ENCODE measurements at regions not wholly inside any gene's neighbourhood (a gene's known extent, or its start where the extent isn't known, plus 50 kb on each side); places are given as distances from the start of the nearest gene placed in this dataset.
"Not testable (repeated sequence)": the region's sequence is repeated elsewhere in the genome, so short reads cannot be mapped to it uniquely, and the experiment has no call there.

DNA sequence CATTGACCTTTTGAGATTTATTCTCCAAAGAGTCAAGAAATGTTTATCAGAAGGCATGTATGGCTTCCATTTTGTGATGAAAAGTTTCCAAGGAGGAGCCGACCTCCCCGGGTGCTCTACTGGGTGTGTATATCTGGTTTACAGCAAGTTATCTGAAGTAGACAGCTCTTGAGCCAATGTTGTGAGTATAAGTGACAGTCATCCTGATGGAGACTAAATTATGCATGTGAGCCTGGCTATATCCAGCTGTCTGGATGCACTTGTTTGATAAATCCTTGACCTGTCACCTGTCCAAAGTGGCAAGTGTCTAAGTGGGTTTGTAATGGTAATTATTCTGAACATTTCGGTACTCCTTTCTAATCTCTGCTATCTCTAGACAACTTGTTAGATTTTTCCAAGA, 142.2 kb downstream of the NR2F2 start:
- no peak for DNase-seq

GRCh38 chr15:96473556-96473955, 143.1 kb downstream of the NR2F2 start:
- no peak for DNase-seq

DNA sequence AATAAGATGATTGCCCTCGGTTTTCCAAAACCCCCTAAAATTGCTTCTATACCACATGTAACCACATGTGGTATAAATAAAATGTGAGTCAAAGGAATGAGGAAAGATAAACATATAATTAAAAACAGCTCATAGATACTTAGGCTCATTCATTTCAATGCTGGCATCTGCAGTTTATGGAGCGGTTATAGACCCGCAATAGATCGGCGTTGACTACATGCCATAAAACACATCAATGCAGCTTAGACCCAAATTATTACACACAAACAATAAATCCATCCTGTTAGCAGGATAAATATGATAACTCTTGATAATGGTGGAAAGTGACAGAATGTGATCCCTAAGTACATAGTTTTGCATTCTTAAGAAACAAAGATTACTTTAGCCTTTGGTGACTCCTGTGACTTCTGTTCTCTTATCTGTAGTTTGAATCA, 143.7 kb downstream of the NR2F2 start:
- DNase-seq = no peak

DNA sequence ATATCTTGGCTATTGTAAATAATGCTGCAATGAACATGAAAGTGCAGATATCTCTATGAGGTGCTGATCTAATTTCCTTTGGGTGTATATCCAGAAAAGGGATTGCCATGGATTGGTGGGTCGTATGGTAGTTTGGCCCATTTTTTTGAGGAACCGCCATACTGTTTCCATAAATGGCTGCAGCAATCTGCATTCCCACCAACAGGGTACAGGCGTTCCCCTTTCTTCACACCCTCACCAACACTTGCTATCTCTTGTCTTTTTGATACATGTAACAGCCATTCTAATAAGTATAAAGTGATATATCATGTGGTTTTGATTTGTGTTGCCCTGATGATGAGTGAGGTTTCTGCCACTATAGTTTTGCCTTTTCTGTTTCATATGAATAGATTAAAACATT, 146.7 kb downstream of the NR2F2 start:
- no peak for DNase-seq

GRCh38 chr15:96484412-96484811, 153.9 kb downstream of the NR2F2 start:
- not testable (repeated sequence) for DNase-seq

DNA sequence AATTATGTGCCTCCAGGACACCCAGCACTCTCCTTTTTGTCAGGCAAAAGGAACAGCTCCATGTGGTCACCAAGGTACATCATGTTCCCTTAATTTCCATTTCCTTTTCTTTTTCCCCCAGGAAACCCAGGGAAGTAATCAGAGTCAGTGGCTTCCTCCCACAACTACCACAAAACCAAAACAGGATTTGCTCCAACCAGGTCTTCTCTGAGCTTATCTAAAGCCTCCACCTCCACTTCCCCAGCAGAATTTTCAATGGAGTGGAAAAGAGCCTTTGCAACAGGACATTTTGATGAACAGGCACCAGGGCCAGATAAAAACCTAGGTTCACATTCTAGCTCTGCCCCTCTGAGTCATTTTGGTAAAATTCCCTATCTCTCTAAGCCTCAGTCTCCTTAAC, 154.3 kb downstream of the NR2F2 start:
- no peak for DNase-seq

DNA sequence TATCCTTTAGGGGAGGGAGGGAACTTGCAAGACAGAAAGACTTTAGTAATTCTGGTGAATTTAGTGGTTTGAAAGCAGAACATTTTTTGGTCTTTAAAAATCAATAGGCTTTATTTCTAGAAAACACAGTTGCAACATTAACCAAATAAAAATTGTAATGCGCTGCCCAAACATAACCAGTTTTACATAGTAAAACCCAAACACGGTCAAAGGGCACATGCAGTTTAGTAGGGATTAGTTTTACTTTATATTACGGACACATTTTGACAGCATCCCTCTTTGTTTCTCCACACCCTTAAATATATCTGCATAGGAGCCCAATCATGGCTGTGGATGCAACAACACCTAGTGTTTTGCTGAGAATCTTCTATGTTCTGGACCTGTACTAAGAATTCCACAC, 156.7 kb downstream of the NR2F2 start:
- no peak for DNase-seq

- DNase-seq = not testable (repeated sequence)
These were observed 160.7 kb downstream of the NR2F2 start for GRCh38 chr15:96491066-96491699.

DNA sequence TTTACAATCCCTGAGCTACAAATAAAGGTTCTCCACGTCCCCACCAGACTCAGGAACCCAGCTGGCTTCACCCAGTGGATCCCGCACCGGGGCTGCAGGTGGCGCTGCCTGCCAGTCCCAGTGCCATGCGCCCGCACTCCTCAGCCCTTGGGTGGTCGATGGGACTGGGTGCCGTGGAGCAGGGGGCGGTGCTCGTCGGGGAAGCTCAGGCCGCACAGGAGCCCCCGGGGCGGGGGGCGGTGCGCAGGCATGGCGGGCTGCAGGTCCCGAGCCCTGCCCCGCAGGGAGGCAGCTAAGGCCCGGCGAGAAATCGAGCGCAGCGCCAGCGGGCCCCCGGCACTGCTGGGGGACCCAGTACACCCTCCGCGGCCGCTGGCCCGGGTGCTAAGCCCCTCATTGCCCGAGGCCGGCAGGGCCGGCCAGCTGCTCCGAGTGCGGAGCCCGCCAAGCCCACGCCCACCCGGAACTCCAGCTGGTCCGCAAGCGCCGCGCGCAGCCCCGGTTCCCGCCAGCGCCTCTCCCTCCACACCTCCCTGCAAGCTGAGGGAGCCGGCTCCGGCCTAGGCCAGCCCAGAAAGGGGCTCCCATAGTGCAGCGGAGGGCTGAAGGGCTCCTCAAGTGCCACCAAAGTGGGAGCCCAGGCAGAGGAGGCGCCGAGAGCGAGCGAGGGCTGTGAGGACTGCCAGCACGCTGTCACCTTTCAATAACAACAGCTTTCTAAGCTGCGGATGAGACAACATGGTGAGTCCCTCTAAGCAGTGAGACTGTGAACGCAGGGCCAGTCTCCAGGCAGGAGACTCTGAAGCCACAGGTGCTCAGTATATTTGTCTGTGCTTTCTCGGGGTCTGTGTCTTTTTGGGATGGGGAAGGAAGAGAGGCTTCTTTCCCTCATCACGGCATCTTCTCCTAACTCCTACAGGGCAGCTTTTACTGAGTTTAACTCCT, 161.5 kb downstream of the NR2F2 start:
- not testable (repeated sequence) for DNase-seq

DNA sequence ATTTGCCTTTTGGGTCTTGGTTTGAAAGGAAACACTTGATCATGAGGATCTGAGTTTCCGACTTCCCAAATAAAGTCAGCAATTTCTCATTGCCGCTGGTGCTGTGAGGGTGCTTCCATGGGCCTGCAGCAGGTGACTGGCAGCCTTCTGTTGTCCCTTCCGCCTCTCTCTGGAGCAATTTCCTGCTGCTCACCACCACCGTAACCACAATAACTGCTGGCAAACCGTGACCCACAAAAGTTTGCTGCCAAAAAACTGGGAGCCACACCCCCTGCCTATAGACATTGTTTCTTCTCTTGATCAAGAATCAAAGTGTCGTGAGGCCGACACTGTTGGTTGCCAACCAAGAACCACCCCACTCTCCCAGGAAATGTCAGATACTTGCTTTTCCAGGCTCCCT, 164.0 kb downstream of the NR2F2 start:
- no peak for DNase-seq

- DNase-seq = no peak
These were observed 164.9 kb downstream of the NR2F2 start for GRCh38 chr15:96495386-96495785.

DNA sequence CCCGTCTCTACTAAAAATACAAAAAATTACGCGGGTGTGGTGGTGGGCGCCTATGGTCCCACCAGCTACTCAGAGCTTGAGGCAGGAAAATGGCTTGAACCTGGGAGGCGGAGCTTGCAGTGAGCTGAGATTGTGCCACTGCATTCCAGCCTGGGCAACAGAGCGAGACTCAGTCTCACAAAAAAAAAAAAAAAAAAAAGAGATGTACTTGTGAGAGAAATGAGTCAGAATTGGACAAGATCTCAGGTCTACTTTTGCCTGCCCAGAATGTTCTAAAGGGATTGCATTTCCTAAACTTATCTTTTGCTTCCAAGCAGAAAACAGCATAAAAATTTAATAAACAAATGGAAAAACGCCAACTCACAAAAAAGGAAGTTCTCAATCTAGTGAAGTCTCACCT, 167.5 kb downstream of the NR2F2 start:
- no peak for DNase-seq

- DNase-seq = no peak
These were observed 170.0 kb downstream of the NR2F2 start for GRCh38 chr15:96500508-96500907.

DNA sequence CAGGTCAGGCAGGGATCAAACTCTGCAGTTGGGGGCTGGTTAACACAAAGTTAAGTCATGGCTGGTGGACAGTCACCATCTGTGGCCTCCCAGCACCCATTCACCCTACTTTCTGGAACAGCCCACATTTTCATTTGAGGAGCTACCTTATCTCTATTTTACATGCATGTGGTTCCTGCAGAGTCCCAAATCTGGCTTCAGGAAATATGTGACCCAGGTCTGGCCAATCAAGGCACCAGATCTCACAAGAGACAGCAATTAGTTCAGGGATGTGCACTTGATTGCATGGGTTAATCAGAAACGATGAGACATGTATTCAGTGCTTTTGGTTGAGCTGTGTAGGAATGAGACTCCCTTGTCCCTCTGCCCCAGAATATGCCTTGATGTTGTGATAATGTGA, 170.9 kb downstream of the NR2F2 start:
- DNase-seq = no peak

GRCh38 chr15:96502196-96502595, 171.7 kb downstream of the NR2F2 start:
- no peak for DNase-seq

GRCh38 chr15:96503276-96503675, 172.8 kb downstream of the NR2F2 start:
- no peak for DNase-seq

- DNase-seq = no peak
These were observed 173.9 kb downstream of the NR2F2 start for GRCh38 chr15:96504371-96504770.

DNA sequence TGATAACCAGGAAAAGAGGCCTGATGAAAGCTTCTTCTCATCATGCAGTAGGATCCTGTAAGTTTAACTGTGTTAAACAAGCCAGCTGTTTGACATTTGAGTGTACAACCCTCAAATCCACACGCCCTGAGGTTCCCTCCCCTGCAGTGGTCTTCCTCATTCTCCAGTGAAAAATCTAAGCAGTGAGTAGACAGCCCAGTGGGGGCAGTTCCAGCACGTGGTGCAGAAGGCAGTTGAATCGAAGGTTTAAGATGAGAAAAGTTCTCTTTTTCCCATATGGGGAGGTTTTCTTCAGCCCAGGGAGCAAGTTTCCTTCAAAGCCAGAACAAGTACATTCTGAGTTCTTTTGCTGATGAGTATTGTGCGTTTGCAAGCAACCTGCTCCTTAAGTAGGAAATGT, 174.5 kb downstream of the NR2F2 start:
- no peak for DNase-seq

GRCh38 chr15:96514607-96515285, 184.2 kb downstream of the NR2F2 start:
- no peak for DNase-seq

DNA sequence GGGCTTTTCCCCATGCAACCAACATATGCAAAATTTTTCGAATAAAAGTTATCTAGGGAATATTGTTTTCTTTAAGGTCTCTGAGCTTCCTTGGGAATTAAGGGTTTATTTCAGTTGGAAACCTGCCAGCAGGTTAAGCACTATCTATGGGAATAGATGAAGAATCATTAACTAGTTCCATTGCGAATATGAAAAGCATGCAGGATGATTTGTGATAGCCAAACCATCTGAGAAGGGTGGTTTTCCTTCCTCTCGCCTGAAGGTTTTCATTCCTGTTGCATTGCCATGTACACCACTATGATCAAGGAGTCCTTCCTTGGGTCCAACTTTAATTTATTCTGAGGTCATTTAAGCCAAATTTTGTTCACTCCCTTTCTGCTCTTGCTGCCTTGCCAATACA, 184.9 kb downstream of the NR2F2 start:
- no peak for DNase-seq

DNA sequence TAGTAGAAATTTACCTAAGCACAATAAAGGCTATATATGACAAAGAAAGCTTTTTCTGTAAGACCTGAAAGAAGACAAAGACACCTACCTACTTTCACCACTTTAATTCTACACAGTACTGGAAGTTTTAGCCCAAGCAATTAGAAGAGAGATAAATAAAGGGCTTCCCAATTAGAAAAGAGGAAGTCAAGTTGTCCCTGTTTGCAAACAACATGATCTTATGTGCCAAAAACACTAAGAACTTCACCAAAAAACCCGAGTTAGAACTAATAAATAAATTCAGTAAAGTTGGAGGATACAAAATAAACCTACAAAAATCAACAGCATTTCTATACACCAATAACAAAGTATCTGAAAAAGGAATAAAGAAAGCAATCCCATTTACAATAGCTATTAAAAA, 190.9 kb downstream of the NR2F2 start:
- no peak for DNase-seq

DNA sequence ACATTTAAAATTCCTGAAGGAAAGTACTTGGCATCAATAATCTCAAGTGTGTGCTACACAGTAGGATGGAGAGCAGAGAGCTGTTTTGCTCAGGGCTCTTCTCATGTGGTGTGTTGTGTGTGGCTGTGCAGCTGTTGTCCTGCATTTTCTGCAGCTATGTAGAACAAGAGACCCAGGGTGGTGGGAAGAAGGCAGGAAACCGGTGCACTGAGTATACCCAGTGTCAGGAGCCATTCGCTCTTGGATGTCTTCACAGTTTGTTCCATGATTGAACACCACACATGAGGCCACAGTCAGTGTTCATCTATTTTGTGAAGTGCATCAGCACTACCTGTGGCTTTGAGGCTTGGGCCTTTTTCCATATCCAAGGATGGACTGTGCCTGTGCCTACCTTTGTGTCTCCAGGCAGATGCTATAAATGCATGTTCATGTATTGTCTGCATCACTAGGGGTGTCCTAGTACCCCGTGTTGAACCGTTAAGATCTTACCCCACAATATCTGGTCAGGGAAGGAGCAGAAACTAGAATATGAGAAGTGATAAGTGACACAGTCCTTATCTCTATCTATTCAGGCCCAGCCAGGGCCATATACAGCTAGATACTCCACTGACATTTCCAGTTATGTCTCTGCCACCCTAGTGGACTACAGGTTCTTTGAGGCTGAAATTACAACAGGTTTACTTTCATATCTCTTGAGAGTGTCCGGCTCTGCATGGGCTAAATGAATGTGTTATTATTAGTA, 194.3 kb downstream of the NR2F2 start:
- DNase-seq = no peak

DNA sequence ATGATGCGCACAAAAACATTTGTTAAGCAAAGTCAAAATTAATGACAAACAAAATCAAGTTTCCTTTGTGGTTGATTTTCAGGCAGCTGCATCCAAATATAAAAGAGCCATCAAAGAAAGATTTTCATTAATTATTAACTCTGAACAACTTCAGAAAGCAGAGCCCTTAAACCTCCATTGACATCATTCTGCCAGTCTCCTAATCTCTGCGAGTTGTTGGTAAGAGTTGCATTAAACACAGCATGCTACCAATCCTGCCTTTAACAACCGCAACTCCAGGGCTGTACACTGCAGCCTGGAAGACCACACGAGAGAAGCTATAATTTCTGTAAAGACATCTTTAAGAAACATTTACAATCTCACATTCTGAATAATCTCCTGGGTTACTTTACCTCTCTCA, 204.6 kb downstream of the NR2F2 start:
- no peak for DNase-seq

Data from NCI-H187 treated with DMSO at 0.1 percent for 48 hours (cell line).